ENCODE measurements at regions not wholly inside any gene's neighbourhood (a gene's known extent, or its start where the extent isn't known, plus 50 kb on each side); places are given as distances from the start of the nearest gene placed in this dataset.

- Histone ChIP-seq H3K9me3 (ENCODE audit: control extremely low read depth in 1 of 3, control insufficient read depth in 2 of 3, insufficient read depth in 1 of 3, low read length in 2 of 3) (no peaks in the 10 kb centered on the region), H2AFZ (ENCODE audit: insufficient read depth, low read depth, low read length, poor library complexity, severe bottlenecking) (no peak overlapping the region), H3K4me1 (ENCODE audit: control insufficient read depth in 2 of 2, insufficient read depth in 2 of 2, low read length in 2 of 2) (no peaks in the 10 kb centered on the region), H3K27me3 (replicated peaks in 1 of 4; ENCODE audit: control extremely low read depth in 1 of 4, control insufficient read depth in 3 of 4, insufficient read depth in 4 of 4, low read length in 3 of 4) (no peaks in the 10 kb centered on the region), H3K4me2 (replicated peaks; ENCODE audit: low read depth, low read length, poor library complexity, severe bottlenecking) (no peak overlapping the region), H3K36me3 (replicated peaks in 1 of 2; ENCODE audit: control extremely low read depth in 1 of 2, control insufficient read depth in 1 of 2, extremely low read depth in 1 of 2, insufficient read depth in 2 of 2, low read length in 1 of 2) (no peaks in the 10 kb centered on the region), H3K4me3 (ENCODE audit: control extremely low read depth in 1 of 5, extremely low read depth in 1 of 5, insufficient read depth in 1 of 5, low read depth in 2 of 5, low read length in 4 of 5) (no peak overlapping the region), H3K9ac (ENCODE audit: low read length) (no peak overlapping the region), H3K79me2 (ENCODE audit: control insufficient read depth, insufficient read depth, low read length) (no peaks in the 10 kb centered on the region), H4K20me1 (ENCODE audit: control insufficient read depth, insufficient read depth, low read length, poor library complexity, severe bottlenecking) (no peaks in the 10 kb centered on the region), H3K27ac (ENCODE audit: low read length in 2 of 2) (no peak overlapping the region)
- no peaks in the 10 kb centered on the region for H3K4me1 Mint-ChIP-seq
- 100% methylated on average over 4 of the region's 8 CpGs for WGBS (ENCODE audit: insufficient coverage)
- no peak overlapping the region for H3K4me3 Mint-ChIP-seq
- POLR2A ChIA-PET = no interaction called here
- CTCF ChIA-PET = no interaction called here
- intact Hi-C loops (cut with micrococcal nuclease) = no loop called here
- H3K27me3 Mint-ChIP-seq = peaks cover 11% of the 10 kb centered on the region
- no peaks in the 10 kb centered on the region for H3K9me3 Mint-ChIP-seq (ENCODE audit: insufficient read depth)
- no peak for ATAC-seq (ENCODE audit: low read depth)
- DNase-seq = no peak
- TF ChIP-seq EZH2 (IDR thresholded peaks at IDR 0.05; ENCODE audit: borderline replicate concordance, insufficient read depth, low read depth, low read length, poor library complexity, severe bottlenecking) = no peak
- no peak for TF ChIP-seq CTCF (IDR thresholded peaks at IDR 0.05)
- no peak overlapping the region for H3K27ac Mint-ChIP-seq
Observed at GRCh38 chr15:62779036-62779770, 263.3 kb upstream of the TPM1 start.

DNA sequence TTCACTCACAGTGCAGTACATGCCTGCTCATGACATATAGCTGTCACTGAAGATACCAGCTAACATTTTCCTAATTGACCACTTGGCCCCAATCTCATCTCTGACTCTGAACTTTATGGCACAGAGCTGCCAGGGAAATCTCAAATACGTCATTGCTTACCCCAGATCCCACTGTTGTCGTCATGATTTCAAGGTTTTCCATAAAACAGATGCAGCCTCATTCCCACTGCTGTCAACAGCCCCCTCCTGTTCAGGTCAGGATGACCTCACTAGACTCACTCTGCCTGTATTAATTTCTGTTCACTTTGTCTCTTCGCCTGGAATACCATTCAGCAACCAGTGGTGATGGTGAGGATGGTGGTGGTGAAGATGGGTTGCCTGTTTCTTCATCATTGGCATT, 262.6 kb upstream of the TPM1 start:
- Mint-ChIP-seq H3K4me1 (no peaks in the 10 kb centered on the region), H3K27ac (no peak overlapping the region), H3K4me3 (no peak overlapping the region), H3K27me3 (peaks cover 14% of the 10 kb centered on the region), H3K9me3 (ENCODE audit: insufficient read depth) (no peaks in the 10 kb centered on the region)
- Histone ChIP-seq H3K27ac (ENCODE audit: low read length in 2 of 2) (no peak overlapping the region), H3K79me2 (ENCODE audit: control insufficient read depth, insufficient read depth, low read length) (no peaks in the 10 kb centered on the region), H3K27me3 (replicated peaks in 1 of 4; ENCODE audit: control extremely low read depth in 1 of 4, control insufficient read depth in 3 of 4, insufficient read depth in 4 of 4, low read length in 3 of 4) (no peaks in the 10 kb centered on the region), H3K4me1 (ENCODE audit: control insufficient read depth in 2 of 2, insufficient read depth in 2 of 2, low read length in 2 of 2) (no peaks in the 10 kb centered on the region), H2AFZ (ENCODE audit: insufficient read depth, low read depth, low read length, poor library complexity, severe bottlenecking) (no peak overlapping the region), H3K4me2 (replicated peaks; ENCODE audit: low read depth, low read length, poor library complexity, severe bottlenecking) (no peak overlapping the region), H3K36me3 (replicated peaks in 1 of 2; ENCODE audit: control extremely low read depth in 1 of 2, control insufficient read depth in 1 of 2, extremely low read depth in 1 of 2, insufficient read depth in 2 of 2, low read length in 1 of 2) (no peaks in the 10 kb centered on the region), H4K20me1 (ENCODE audit: control insufficient read depth, insufficient read depth, low read length, poor library complexity, severe bottlenecking) (no peaks in the 10 kb centered on the region), H3K9me3 (ENCODE audit: control extremely low read depth in 1 of 3, control insufficient read depth in 2 of 3, insufficient read depth in 1 of 3, low read length in 2 of 3) (no peaks in the 10 kb centered on the region), H3K9ac (ENCODE audit: low read length) (no peak overlapping the region), H3K4me3 (ENCODE audit: control extremely low read depth in 1 of 5, extremely low read depth in 1 of 5, insufficient read depth in 1 of 5, low read depth in 2 of 5, low read length in 4 of 5) (no peak overlapping the region)
- DNase-seq = no peak
- ChIA-PET CTCF (no interaction called here), POLR2A (no interaction called here)
- TF ChIP-seq CTCF (IDR thresholded peaks at IDR 0.05) (no peak), EZH2 (IDR thresholded peaks at IDR 0.05; ENCODE audit: borderline replicate concordance, insufficient read depth, low read depth, low read length, poor library complexity, severe bottlenecking) (no peak)
- no peak for ATAC-seq (ENCODE audit: low read depth)
- 100% methylated on average over 2 of the region's 3 CpGs for WGBS (ENCODE audit: insufficient coverage)
- intact Hi-C loops (cut with micrococcal nuclease) = no loop called here

Measured in B cell (primary cell).